Umbilical cord (tissue), 1 donor: ENCODE measurements at regions not wholly inside any gene's neighbourhood (a gene's known extent, or its start where the extent isn't known, plus 50 kb on each side); places are given as distances from the start of the nearest gene placed in this dataset.
"Not testable (repeated sequence)": the region's sequence is repeated elsewhere in the genome, so short reads cannot be mapped to it uniquely, and the experiment has no call there.

Experiments used
- DNase-seq: peaks from one replicate; pipeline ENCODE4 v3.0.0-alpha.2; 2015; ENCODE audit warnings: low spot score

GRCh38 chr13:53276265-53276664 lies 247.7 kb downstream of the OLFM4 start:
- no peak for DNase-seq

- DNase-seq, result no peak
These were observed 253.1 kb downstream of the OLFM4 start for GRCh38 chr13:53281677-53282076.

GRCh38 chr13:53285896-53286430 lies 257.4 kb downstream of the OLFM4 start:
- peak; percentile 6 for DNase-seq

- no peak for DNase-seq
These were observed 269.8 kb downstream of the OLFM4 start for GRCh38 chr13:53298396-53298795.

- no peak for DNase-seq
These were observed 272.8 kb downstream of the OLFM4 start for GRCh38 chr13:53301449-53301848.

- not testable (repeated sequence) for DNase-seq
These were observed 276.8 kb downstream of the OLFM4 start for GRCh38 chr13:53305419-53305818.

GRCh38 chr13:53310786-53311185 lies 282.2 kb downstream of the OLFM4 start:
- no peak for DNase-seq

GRCh38 chr13:53311561-53311960 lies 282.9 kb downstream of the OLFM4 start:
- peak; percentile 25 for DNase-seq

GRCh38 chr13:53321296-53321801 lies 292.7 kb downstream of the OLFM4 start:
- DNase-seq, result no peak

GRCh38 chr13:53324656-53325055 lies 296.0 kb downstream of the OLFM4 start:
- DNase-seq, result no peak

GRCh38 chr13:53326716-53327115 lies 298.1 kb downstream of the OLFM4 start:
- no peak for DNase-seq

- DNase-seq, result no peak
These were observed 299.2 kb downstream of the OLFM4 start for GRCh38 chr13:53327680-53328315.

GRCh38 chr13:53336441-53337160 lies 308.0 kb downstream of the OLFM4 start:
- no peak for DNase-seq

- DNase-seq, result no peak
These were observed 310.1 kb downstream of the OLFM4 start for GRCh38 chr13:53338760-53339159.

- no peak for DNase-seq
These were observed 312.0 kb downstream of the OLFM4 start for GRCh38 chr13:53340505-53341143.

GRCh38 chr13:53341144-53341510 lies 312.5 kb downstream of the OLFM4 start:
- DNase-seq, result peak; percentile 2

- no peak for DNase-seq
These were observed 314.2 kb downstream of the OLFM4 start for GRCh38 chr13:53342623-53343360.

- no peak for DNase-seq
These were observed 314.7 kb downstream of the OLFM4 start for GRCh38 chr13:53343361-53343744.

GRCh38 chr13:53351021-53351420 lies 322.4 kb downstream of the OLFM4 start:
- no peak for DNase-seq

GRCh38 chr13:53357582-53357981 lies 329.0 kb downstream of the OLFM4 start:
- DNase-seq, result no peak

- no peak for DNase-seq
These were observed 340.3 kb downstream of the OLFM4 start for GRCh38 chr13:53368948-53369347.

- DNase-seq, result no peak
These were observed 350.9 kb downstream of the OLFM4 start for GRCh38 chr13:53379485-53379884.
